ENCODE measurements at regions not wholly inside any gene's neighbourhood (a gene's known extent, or its start where the extent isn't known, plus 50 kb on each side); places are given as distances from the start of the nearest gene placed in this dataset.

GRCh38 chr17:81345228-81346089, 49.8 kb upstream of the BAHCC1 start:
- DNase-seq (ENCODE audit: low spot score), result peak; percentile 79
